Activated naive CD8-positive, alpha-beta T cell (primary cell): ENCODE measurements at regions not wholly inside any gene's neighbourhood (a gene's known extent, or its start where the extent isn't known, plus 50 kb on each side); places are given as distances from the start of the nearest gene placed in this dataset.

Experiments
- H3K27ac Mint-ChIP-seq: one replicate; pipeline ENCODE4 v1.8.0; 2021; ENCODE audit warnings: mixed read lengths
- H3K27me3 Mint-ChIP-seq: one replicate; pipeline ENCODE4 v1.8.0; 2021; ENCODE audit warnings: mixed read lengths
- H3K36me3 Mint-ChIP-seq: one replicate; pipeline ENCODE4 v1.8.0; 2021; ENCODE audit warnings: mixed read lengths
- H3K4me1 Mint-ChIP-seq: one replicate; pipeline ENCODE4 v1.8.0; 2021; ENCODE audit warnings: low read depth, mixed read lengths
- H3K4me3 Mint-ChIP-seq: one replicate; pipeline ENCODE4 v1.8.0; 2021; ENCODE audit warnings: mild to moderate bottlenecking, mixed read lengths
- H3K9me3 Mint-ChIP-seq: one replicate; pipeline ENCODE4 v1.8.0; 2021; ENCODE audit warnings: low read depth, mixed read lengths

DNA sequence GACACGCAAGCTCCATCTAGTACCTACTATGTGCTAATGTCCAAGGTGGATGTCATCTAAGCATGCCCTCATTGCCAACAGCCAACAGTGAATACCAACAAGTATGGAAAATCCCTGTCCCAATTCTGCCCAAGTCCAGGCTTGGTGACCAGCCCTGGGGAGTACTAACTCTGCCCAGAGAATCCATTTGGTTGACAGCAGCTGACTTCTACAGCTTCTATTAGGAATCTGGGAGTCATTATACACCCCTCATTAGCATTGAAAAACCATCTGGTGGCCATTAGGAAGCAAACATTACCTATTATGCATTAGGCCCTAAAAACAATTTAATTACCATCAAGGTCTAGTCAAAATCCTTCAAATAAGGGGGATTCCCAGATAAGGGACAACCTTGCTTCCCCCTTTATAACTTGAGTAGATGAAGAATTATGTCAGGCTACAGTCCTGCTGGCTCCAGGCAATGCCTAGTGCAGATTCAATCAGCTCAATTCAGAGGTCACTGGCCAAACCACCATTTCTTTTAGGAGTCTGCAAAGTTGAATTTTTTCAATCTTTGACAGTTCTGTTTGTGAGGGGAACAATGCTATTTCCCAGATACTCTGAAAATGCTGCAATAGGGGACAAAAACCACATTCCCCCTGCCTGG, 228.0 kb upstream of the LDB2 start:
- no peaks in the 10 kb centered on the region for H3K9me3 Mint-ChIP-seq
- H3K36me3 Mint-ChIP-seq, result no peaks in the 10 kb centered on the region
- H3K4me3 Mint-ChIP-seq, result no peak overlapping the region
- H3K27ac Mint-ChIP-seq, result no peak overlapping the region
- H3K27me3 Mint-ChIP-seq, result no peaks in the 10 kb centered on the region
- H3K4me1 Mint-ChIP-seq, result no peaks in the 10 kb centered on the region

DNA sequence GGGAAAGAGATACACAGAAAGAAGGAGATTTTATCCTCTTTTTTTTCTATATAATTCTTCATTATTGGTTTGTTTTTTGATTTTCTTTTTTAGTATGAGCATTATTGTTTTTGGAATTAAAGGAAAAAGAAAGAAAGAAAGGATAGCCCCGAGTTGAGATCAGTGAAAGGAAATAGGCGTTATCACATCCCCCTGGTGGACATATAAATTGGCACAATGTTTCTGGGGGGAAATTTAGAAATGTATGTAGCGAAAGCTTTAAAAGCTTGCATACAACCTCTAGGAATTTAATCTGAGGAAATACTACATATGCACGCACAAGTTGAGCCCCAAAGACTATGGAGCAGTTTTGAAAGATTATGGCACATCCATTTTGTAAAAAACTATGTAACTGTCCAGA, 226.3 kb upstream of the LDB2 start:
- Mint-ChIP-seq H3K27ac (no peak overlapping the region), H3K36me3 (no peaks in the 10 kb centered on the region), H3K4me1 (no peaks in the 10 kb centered on the region), H3K27me3 (no peaks in the 10 kb centered on the region), H3K4me3 (no peak overlapping the region), H3K9me3 (no peaks in the 10 kb centered on the region)

DNA sequence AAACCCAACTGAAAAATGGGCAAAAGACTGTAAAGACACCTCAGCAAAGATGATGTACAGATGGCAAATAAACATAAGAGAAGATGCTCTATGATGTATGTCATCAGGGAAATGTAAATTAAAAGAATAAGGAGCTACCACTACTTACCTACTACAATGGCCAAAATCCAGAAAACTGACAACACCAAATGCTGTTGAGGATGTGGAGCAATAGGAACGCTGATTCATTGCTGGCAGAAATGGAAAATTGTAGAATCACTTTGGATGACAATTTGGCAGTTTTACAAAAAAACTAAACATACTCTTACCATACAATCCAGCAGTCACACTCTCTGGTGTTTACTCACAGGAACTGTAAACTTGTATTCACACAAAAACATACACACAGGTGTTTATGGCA, 222.3 kb upstream of the LDB2 start:
- Mint-ChIP-seq H3K9me3 (no peaks in the 10 kb centered on the region), H3K27ac (no peak overlapping the region), H3K27me3 (peaks cover 5% of the 10 kb centered on the region), H3K4me3 (no peak overlapping the region), H3K4me1 (no peaks in the 10 kb centered on the region), H3K36me3 (no peaks in the 10 kb centered on the region)

DNA sequence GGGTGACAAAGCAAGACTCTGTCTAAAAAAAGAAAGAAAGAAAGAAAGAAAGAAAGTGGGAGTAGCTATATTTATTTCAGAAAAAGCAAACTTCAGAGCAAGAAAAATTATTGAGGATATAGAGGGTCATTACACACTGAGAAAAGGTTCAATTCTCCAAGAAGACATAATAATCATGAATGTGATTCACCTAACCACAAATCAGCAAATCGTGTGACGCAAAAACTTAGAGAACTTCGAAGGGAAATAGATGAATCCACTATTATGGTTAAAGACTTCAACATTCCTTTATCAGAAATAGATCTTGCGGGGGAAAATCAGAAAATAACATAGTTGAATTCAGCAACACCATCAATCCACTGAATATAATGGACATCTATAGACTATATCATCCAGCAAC, 219.3 kb upstream of the LDB2 start:
- H3K27ac Mint-ChIP-seq, result no peak overlapping the region

DNA sequence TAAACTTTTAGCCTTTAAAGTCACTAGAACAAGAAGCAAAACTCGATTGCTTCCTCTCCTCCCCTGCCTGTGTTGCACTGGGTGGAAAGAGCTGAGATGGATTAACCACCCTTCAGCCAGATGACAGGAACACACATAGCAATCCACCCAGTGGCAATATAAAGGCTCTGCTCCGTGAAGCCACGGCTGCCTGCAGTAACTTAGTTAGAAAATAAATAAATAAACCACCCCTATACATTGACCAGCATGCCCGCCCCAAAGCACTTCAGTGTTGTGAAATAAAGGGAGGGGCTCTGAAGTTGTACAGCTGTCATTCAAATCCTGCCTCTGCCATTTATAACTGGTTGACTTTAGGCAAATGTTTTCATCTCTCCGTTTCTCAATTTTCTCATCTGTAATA, 217.1 kb upstream of the LDB2 start:
- H3K4me3 Mint-ChIP-seq, result no peak overlapping the region
- no peak overlapping the region for H3K27ac Mint-ChIP-seq
- no peaks in the 10 kb centered on the region for H3K4me1 Mint-ChIP-seq
- peaks cover 12% of the 10 kb centered on the region for H3K27me3 Mint-ChIP-seq
- no peaks in the 10 kb centered on the region for H3K9me3 Mint-ChIP-seq
- H3K36me3 Mint-ChIP-seq, result no peaks in the 10 kb centered on the region

More for the DNA sequence above, 219.3 kb upstream of the LDB2 start:
- peaks cover 9% of the 10 kb centered on the region for H3K27me3 Mint-ChIP-seq
- no peaks in the 10 kb centered on the region for H3K9me3 Mint-ChIP-seq
- H3K36me3 Mint-ChIP-seq, result no peaks in the 10 kb centered on the region
- no peak overlapping the region for H3K4me3 Mint-ChIP-seq
- no peaks in the 10 kb centered on the region for H3K4me1 Mint-ChIP-seq

DNA sequence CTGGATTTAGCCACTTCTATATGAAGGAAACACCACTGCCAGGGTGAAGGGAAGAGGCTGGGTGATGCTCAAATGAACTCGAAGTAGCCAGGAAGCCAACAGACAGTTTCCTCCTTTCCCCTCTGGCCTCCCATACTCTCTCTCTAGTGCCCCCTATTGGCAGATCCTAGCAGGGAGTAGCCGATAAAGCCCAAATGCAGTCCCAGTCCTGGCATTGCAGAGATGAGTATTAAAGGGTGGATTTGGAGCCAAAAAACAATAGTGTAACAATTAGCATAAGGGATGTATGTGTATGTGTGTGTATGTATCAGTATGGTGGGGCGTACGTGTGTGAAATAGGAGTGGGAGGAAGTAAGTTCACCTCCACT, 213.8 kb upstream of the LDB2 start:
- Mint-ChIP-seq H3K4me3 (no peak overlapping the region), H3K36me3 (no peaks in the 10 kb centered on the region), H3K9me3 (peaks cover 6% of the 10 kb centered on the region), H3K4me1 (no peaks in the 10 kb centered on the region), H3K27me3 (peaks cover 10% of the 10 kb centered on the region), H3K27ac (no peak overlapping the region)

DNA sequence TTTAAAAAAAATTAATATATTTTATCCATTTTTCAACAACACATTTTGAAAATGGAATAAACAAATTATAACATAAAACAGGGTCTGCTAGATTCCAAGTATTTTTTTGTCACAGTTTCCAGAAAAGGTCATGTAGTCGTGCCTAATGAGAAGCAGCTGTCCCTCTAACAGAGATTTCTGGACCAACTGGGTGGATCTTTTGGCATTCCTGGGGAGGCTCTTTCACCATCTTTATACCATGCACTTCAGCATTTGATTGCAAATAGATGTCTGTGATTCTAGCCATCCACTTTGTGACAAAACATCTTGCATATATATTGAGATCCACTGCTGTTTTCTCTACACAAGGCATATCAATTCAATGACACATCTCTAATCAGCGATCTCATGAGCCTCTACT, 210.7 kb upstream of the LDB2 start:
- Mint-ChIP-seq H3K4me1 (no peaks in the 10 kb centered on the region), H3K9me3 (peaks cover 6% of the 10 kb centered on the region), H3K4me3 (no peak overlapping the region), H3K27ac (no peak overlapping the region), H3K27me3 (peaks cover 5% of the 10 kb centered on the region), H3K36me3 (no peaks in the 10 kb centered on the region)

DNA sequence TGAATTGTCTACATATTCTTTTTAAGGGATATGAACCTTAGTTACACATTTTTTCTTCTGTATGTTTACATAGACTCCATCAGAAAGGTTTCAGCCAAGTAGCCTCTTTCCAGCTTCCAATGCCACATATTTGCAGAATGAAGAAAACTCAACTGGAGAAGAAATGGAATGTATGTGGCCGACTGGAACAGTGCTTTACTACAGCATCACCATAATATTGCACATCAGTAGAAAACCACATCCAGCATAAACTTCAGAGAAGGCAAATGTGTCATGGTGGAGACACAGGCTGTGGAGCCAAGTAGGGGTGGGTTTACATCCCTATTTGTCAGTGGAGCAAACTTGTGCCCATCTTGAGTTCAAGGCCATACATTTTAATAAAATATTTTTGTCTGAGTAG, 204.8 kb upstream of the LDB2 start:
- Mint-ChIP-seq H3K27ac (no peak overlapping the region), H3K9me3 (no peaks in the 10 kb centered on the region), H3K36me3 (no peaks in the 10 kb centered on the region), H3K4me1 (no peaks in the 10 kb centered on the region), H3K27me3 (peaks cover 2% of the 10 kb centered on the region), H3K4me3 (no peak overlapping the region)

DNA sequence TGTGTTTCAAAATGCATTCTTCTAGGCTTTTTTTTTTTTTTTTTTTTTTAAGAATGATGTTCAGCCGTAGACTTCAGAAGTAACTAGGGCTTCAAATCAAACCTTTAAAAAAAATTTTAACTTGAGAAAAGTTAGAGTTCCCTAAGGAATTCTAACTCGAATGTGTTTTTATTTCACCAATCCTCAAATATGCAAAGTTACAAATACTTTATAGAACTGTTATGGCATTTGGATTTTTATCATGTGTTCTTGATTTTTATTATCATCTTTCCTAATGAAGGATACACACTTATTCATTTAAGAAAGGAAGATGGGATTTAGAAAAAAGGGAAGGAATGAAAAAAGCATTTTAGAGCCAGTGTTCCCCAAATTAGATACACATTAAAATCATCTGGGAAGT, 200.6 kb upstream of the LDB2 start:
- no peaks in the 10 kb centered on the region for H3K4me1 Mint-ChIP-seq
- no peak overlapping the region for H3K4me3 Mint-ChIP-seq
- no peaks in the 10 kb centered on the region for H3K36me3 Mint-ChIP-seq
- no peak overlapping the region for H3K27ac Mint-ChIP-seq
- H3K9me3 Mint-ChIP-seq, result no peaks in the 10 kb centered on the region
- H3K27me3 Mint-ChIP-seq, result peaks cover 1% of the 10 kb centered on the region

DNA sequence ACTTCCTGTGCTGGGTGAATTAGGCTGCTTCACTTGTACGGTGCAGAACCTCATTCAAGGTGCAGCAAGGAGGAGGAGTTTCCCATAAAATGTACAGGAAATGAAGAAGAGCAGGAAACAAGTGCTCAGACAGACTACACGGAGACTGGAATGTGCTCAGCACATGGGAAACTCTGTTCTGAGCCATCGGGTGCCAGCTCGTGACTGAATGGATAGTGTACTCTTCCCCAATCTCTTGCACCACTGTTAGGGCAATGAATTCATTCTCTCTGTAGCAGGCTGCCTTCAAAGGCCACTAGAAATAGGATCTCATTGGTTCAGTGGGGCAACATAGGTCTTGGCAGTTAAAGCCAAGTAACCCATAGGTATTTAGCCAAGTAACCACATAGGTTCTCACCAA, 200.0 kb upstream of the LDB2 start:
- no peaks in the 10 kb centered on the region for H3K4me1 Mint-ChIP-seq
- no peaks in the 10 kb centered on the region for H3K9me3 Mint-ChIP-seq
- no peak overlapping the region for H3K27ac Mint-ChIP-seq
- H3K27me3 Mint-ChIP-seq, result peaks cover 2% of the 10 kb centered on the region
- H3K36me3 Mint-ChIP-seq, result no peaks in the 10 kb centered on the region
- no peak overlapping the region for H3K4me3 Mint-ChIP-seq

DNA sequence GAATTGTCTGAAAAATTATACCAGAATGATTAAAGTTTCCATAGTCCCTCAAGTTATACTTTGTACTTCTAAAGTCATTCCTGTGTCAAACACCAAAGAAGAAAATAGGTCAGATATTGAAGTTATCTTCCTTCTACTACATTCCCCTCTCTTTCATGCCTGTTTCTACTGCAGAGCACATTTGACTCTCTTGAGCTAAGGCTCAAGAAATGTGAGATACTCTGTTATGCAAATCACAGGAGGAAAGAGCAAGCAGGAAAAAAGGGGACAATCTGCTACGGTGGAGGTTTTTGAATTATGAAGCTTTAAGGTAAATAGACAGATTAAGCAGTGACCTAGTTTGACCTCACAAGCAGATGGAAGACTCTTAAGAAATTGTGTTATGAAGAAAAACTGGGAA, 198.9 kb upstream of the LDB2 start:
- H3K27me3 Mint-ChIP-seq, result peaks cover 2% of the 10 kb centered on the region
- H3K4me1 Mint-ChIP-seq, result no peaks in the 10 kb centered on the region
- no peak overlapping the region for H3K4me3 Mint-ChIP-seq
- H3K9me3 Mint-ChIP-seq, result no peaks in the 10 kb centered on the region
- H3K36me3 Mint-ChIP-seq, result no peaks in the 10 kb centered on the region
- H3K27ac Mint-ChIP-seq, result no peak overlapping the region

DNA sequence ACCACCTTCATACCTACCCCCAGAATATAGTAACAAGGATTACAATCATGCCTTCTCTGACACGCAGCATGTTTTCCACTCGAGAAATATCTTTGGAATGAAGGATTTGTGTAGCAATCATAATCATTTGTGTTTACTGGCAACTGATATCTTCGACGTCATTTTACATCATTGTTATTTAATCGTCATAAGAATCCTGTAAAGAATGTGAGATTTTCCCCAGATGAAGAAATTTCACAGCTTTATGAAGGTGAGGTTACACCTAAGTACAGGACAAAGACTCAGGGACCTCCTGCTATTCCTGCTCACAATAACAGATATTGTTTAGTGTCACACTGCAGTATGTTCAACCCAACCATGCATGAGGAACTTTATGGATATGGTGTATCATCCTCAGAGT, 198.2 kb upstream of the LDB2 start:
- Mint-ChIP-seq H3K27me3 (peaks cover 2% of the 10 kb centered on the region), H3K27ac (no peak overlapping the region), H3K4me1 (no peaks in the 10 kb centered on the region), H3K4me3 (no peak overlapping the region), H3K36me3 (no peaks in the 10 kb centered on the region), H3K9me3 (no peaks in the 10 kb centered on the region)

DNA sequence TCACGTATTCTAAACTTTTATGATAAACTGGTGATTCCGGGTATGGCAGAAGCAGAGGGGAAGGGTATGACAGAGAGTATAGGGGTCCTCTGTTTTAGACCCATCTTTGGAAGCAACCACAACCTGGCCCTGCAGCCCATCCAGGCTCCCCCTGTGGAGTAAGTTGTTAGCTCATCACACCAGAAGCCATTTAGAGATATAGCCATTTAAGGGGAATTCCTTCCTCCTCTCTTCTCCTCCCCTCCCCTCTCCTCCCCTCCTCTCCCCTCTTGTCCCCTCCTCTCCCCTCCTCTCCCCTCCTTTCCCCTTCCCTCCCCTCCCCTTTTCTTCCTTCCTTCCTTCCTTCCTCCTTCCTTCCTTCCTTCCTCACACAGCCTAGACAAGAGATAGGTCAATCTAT, 197.3 kb upstream of the LDB2 start:
- Mint-ChIP-seq H3K27ac (no peak overlapping the region), H3K9me3 (no peaks in the 10 kb centered on the region), H3K27me3 (peaks cover 2% of the 10 kb centered on the region), H3K36me3 (no peaks in the 10 kb centered on the region), H3K4me1 (no peaks in the 10 kb centered on the region), H3K4me3 (no peak overlapping the region)

DNA sequence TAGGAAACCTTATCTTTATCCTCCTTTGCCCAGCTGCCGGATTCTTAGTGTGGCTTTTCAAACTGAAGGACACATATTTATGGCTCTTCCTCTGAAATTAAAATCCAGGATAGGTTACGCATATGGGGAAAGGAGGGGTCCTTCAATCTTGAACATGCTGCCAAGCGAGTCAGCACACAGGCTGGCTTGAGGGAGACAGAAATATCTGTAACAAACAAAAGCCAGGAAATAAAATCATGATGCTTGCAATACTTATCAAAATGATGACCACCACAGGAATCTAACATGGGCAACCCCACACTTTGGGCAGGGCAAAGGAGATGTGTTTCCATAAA, 196.4 kb upstream of the LDB2 start:
- Mint-ChIP-seq H3K27me3 (peaks cover 2% of the 10 kb centered on the region), H3K4me3 (no peak overlapping the region), H3K4me1 (no peaks in the 10 kb centered on the region), H3K27ac (no peak overlapping the region), H3K36me3 (no peaks in the 10 kb centered on the region), H3K9me3 (no peaks in the 10 kb centered on the region)

DNA sequence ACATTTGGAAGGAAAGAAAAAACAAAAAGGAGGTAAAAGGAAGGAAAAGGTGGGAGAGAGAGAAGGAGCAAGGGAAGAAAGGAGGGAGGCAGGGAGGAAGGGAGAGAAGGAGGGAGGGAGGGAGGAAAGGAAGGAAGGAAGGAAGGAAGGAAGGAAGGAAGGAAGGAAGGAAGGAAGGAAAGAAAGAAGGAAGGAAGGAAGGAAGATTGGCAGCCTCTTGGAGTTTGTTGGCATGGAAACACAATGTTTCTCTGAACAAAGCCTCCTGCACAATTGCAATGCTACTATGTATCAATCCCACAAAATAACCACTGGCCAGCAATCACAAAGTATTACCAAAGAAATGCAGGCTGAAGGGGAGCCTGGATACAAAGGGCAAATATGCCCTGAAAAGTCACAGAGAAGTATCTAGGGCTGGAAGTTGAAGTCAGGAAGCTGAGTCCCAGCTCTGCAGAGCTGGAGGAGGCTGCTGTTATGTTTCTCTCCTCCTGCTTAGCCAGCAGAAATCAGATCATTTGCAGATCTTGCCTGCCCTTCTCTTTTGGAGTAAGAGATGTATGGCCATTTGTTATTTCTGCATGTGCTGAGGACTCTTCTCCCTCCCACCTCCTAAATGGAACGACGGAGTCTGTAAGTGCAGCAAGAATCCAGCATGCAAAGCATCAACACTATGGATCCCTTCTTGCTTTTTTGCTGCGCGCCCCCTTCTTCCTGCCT, 195.9 kb upstream of the LDB2 start:
- no peaks in the 10 kb centered on the region for H3K36me3 Mint-ChIP-seq
- H3K4me1 Mint-ChIP-seq, result no peaks in the 10 kb centered on the region
- H3K27ac Mint-ChIP-seq, result no peak overlapping the region
- H3K27me3 Mint-ChIP-seq, result peaks cover 2% of the 10 kb centered on the region
- H3K9me3 Mint-ChIP-seq, result no peaks in the 10 kb centered on the region
- H3K4me3 Mint-ChIP-seq, result no peak overlapping the region

DNA sequence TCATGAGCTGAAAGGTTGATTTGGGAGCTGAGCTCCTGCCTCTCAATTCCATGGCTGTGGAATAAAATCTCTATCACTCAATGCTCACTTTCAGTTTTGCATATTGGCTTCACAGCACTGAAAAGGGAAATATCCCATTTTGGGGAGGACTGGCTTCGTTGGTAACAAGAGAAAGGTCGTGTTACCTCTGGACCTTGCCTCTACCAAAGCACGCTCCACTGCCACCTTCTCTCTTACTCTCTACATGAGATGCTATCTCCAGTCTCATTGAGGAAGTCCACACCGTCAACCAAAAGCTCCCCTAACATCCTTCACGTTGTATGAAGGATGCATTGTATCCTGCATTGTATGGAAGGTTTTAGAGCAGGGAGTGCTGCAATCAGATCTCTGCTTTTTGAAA, 195.0 kb upstream of the LDB2 start:
- Mint-ChIP-seq H3K9me3 (no peaks in the 10 kb centered on the region), H3K36me3 (no peaks in the 10 kb centered on the region), H3K27me3 (peaks cover 2% of the 10 kb centered on the region), H3K4me1 (no peaks in the 10 kb centered on the region), H3K4me3 (no peak overlapping the region), H3K27ac (no peak overlapping the region)
